HFFc6 (cell line): ENCODE measurements at regions not wholly inside any gene's neighbourhood (a gene's known extent, or its start where the extent isn't known, plus 50 kb on each side); places are given as distances from the start of the nearest gene placed in this dataset.
A peak's percentile ranks its signal among the peaks of the same experiment; 100 is the strongest.

Experiments
- DNase-seq: peaks from one replicate; pipeline ENCODE4 v3.0.0-alpha.2; 2018
- H3K27ac Mint-ChIP-seq: 2 replicates; pipeline ENCODE4 v1.8.0; 2020; ENCODE audit warnings: mild to moderate bottlenecking, mixed read lengths
- H3K27me3 Mint-ChIP-seq: 2 replicates; pipeline ENCODE4 v1.8.0; 2021; ENCODE audit warnings: mild to moderate bottlenecking, moderate library complexity, mixed read lengths; ENCODE audit not compliant: insufficient read depth
- H3K36me3 Mint-ChIP-seq: 2 replicates; pipeline ENCODE4 v1.8.0; 2021; ENCODE audit warnings: low read depth, mixed read lengths
- H3K4me1 Mint-ChIP-seq: 2 replicates; pipeline ENCODE4 v1.8.0; 2020; ENCODE audit warnings: low read depth, mixed read lengths
- H3K4me3 Mint-ChIP-seq: 2 replicates; pipeline ENCODE4 v1.8.0; 2020; ENCODE audit warnings: mild to moderate bottlenecking, moderate library complexity, mixed read lengths
- H3K9me3 Mint-ChIP-seq: 2 replicates; pipeline ENCODE4 v1.8.0; 2020; ENCODE audit warnings: mild to moderate bottlenecking, mixed read lengths
- TF ChIP-seq, protein P1 (sequence below): fragments of 200-600 bp; sonication (generic); IDR thresholded peaks from 2 replicates; pipeline ENCODE4 v1.5.0; 2021; ENCODE audit warnings: antibody characterized with exemption, mild to moderate bottlenecking

- Mint-ChIP-seq H3K9me3 (no peaks in the 10 kb centered on the region), H3K4me3 (no peak overlapping the region), H3K36me3 (no peaks in the 10 kb centered on the region), H3K4me1 (peaks cover 57% of the 10 kb centered on the region), H3K27ac (no peak overlapping the region), H3K27me3 (no peaks in the 10 kb centered on the region)
- TF ChIP-seq, protein P1, sequence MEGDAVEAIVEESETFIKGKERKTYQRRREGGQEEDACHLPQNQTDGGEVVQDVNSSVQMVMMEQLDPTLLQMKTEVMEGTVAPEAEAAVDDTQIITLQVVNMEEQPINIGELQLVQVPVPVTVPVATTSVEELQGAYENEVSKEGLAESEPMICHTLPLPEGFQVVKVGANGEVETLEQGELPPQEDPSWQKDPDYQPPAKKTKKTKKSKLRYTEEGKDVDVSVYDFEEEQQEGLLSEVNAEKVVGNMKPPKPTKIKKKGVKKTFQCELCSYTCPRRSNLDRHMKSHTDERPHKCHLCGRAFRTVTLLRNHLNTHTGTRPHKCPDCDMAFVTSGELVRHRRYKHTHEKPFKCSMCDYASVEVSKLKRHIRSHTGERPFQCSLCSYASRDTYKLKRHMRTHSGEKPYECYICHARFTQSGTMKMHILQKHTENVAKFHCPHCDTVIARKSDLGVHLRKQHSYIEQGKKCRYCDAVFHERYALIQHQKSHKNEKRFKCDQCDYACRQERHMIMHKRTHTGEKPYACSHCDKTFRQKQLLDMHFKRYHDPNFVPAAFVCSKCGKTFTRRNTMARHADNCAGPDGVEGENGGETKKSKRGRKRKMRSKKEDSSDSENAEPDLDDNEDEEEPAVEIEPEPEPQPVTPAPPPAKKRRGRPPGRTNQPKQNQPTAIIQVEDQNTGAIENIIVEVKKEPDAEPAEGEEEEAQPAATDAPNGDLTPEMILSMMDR = no peak
- no peak for DNase-seq
Measured at GRCh38 chr14:29459969-29460560, 467.6 kb downstream of the PRKD1 start.

- Mint-ChIP-seq H3K4me1 (peaks cover 61% of the 10 kb centered on the region), H3K36me3 (no peaks in the 10 kb centered on the region), H3K27me3 (no peaks in the 10 kb centered on the region), H3K9me3 (no peaks in the 10 kb centered on the region), H3K27ac (no peak overlapping the region), H3K4me3 (no peak overlapping the region; the same call in 1 of the 2 replicates)
- TF ChIP-seq, protein P1 = no peak
- peak; percentile 4 for DNase-seq
Measured at GRCh38 chr14:29461101-29461500, 466.5 kb downstream of the PRKD1 start.

DNA sequence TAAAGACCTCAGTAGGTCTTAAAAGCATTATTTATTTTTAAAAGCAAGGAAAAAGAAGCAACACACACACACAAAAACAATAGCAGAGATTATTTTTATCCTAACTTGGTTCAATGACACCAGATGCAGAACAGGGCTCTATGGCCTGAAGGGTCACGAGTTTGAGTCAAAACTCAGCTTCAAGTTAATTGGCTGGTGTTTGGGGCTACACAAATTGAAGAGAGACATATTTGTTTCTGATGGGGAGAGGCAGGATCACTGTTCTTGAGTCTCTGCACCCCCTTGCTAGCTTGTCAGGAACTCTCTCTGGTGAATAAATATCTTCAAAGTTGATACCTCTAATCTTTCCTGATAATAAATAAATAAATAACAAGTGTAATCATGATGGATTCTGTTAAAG, 466.1 kb downstream of the PRKD1 start:
- peaks cover 61% of the 10 kb centered on the region for H3K4me1 Mint-ChIP-seq
- DNase-seq = no peak
- no peak overlapping the region; the same call in 1 of the 2 replicates for H3K4me3 Mint-ChIP-seq
- no peaks in the 10 kb centered on the region for H3K36me3 Mint-ChIP-seq
- TF ChIP-seq, protein P1 = no peak
- no peaks in the 10 kb centered on the region for H3K9me3 Mint-ChIP-seq
- no peaks in the 10 kb centered on the region for H3K27me3 Mint-ChIP-seq
- no peak overlapping the region for H3K27ac Mint-ChIP-seq

- peaks cover 61% of the 10 kb centered on the region for H3K4me1 Mint-ChIP-seq
- H3K27ac Mint-ChIP-seq = no peak overlapping the region
- H3K27me3 Mint-ChIP-seq = no peaks in the 10 kb centered on the region
- H3K4me3 Mint-ChIP-seq = no peak overlapping the region
- DNase-seq = no peak
- no peaks in the 10 kb centered on the region for H3K9me3 Mint-ChIP-seq
- H3K36me3 Mint-ChIP-seq = no peaks in the 10 kb centered on the region
- TF ChIP-seq, protein P1 = no peak
Measured at GRCh38 chr14:29462321-29462720, 465.3 kb downstream of the PRKD1 start.

DNA sequence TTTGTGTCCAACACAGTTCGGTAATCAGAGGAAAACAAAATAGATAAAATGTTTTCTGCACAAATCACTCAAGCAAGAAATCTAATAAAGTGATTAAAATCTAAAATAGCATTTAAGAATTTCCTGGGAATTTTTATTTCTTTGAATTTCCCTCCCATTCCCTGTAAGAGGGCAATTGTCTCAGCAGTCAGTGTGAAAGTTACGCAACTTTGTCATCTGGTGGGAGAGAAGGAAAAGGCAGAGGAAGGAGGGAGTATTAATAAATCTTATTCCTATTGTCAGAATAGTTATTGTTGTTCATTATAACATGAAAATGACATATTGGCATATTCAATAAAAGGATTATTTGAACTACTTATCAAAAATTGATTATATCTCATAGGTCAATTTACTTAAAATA, 464.9 kb downstream of the PRKD1 start:
- H3K4me3 Mint-ChIP-seq = no peak overlapping the region
- TF ChIP-seq, protein P1 = no peak
- no peaks in the 10 kb centered on the region for H3K36me3 Mint-ChIP-seq
- DNase-seq = no peak
- H3K4me1 Mint-ChIP-seq = peaks cover 61% of the 10 kb centered on the region
- no peaks in the 10 kb centered on the region for H3K27me3 Mint-ChIP-seq
- no peak overlapping the region for H3K27ac Mint-ChIP-seq
- H3K9me3 Mint-ChIP-seq = no peaks in the 10 kb centered on the region
